H9 (cell line): ENCODE measurements at regions not wholly inside any gene's neighbourhood (a gene's known extent, or its start where the extent isn't known, plus 50 kb on each side); places are given as distances from the start of the nearest gene placed in this dataset.

Experiments
- DNase-seq: peaks from one replicate; pipeline ENCODE4 v3.0.0-alpha.2; 2017
- H2AFZ ChIP-seq: one replicate; pipeline ENCODE4 v1.6.1; 2013; ENCODE audit warnings: mild to moderate bottlenecking, low read length, control low read depth, moderate library complexity
- H2AK5ac ChIP-seq: 2 replicates; pipeline ENCODE4 v1.6.1; 2013; ENCODE audit warnings: low read length, control low read depth, mixed read lengths; ENCODE audit not compliant: insufficient read length
- H2BK120ac ChIP-seq: one replicate; pipeline ENCODE4 v1.6.1; 2013; ENCODE audit warnings: low read depth, mild to moderate bottlenecking, low read length, control low read depth, inconsistent platforms; ENCODE audit not compliant: poor library complexity, severe bottlenecking
- H2BK12ac ChIP-seq: 2 replicates; pipeline ENCODE4 v1.6.1; 2013; ENCODE audit warnings: low read length, control low read depth, mixed read lengths, low read depth; ENCODE audit not compliant: insufficient read length
- H2BK15ac ChIP-seq: 2 replicates; pipeline ENCODE4 v1.6.1; 2013; ENCODE audit warnings: low read depth, low read length, control low read depth
- H2BK20ac ChIP-seq: one replicate; pipeline ENCODE4 v1.6.1; 2013; ENCODE audit warnings: low read depth, mild to moderate bottlenecking, low read length, control low read depth, inconsistent platforms; ENCODE audit not compliant: poor library complexity, severe bottlenecking
- H2BK5ac ChIP-seq: 2 replicates; pipeline ENCODE4 v1.6.1; 2013; ENCODE audit warnings: low read length, control low read depth, mixed read lengths; ENCODE audit not compliant: insufficient read length
- H3K14ac ChIP-seq: 2 replicates; pipeline ENCODE4 v1.6.1; 2013; ENCODE audit warnings: low read length, control low read depth; ENCODE audit not compliant: insufficient read depth
- H3K18ac ChIP-seq: 2 replicates; pipeline ENCODE4 v1.6.1; 2013; ENCODE audit warnings: low read depth, mild to moderate bottlenecking, mixed read lengths, low read length, control low read depth; ENCODE audit not compliant: insufficient read length
- H3K23ac ChIP-seq: 2 replicates; pipeline ENCODE4 v1.6.1; 2013; ENCODE audit warnings: low read length, control low read depth, mixed read lengths, low read depth; ENCODE audit not compliant: insufficient read length
- H3K23me2 ChIP-seq: 2 replicates; pipeline ENCODE4 v1.6.1; 2013; ENCODE audit warnings: low read depth, mild to moderate bottlenecking, mixed read lengths, low read length, control low read depth; ENCODE audit not compliant: insufficient read length, poor library complexity, severe bottlenecking
- H3K27ac ChIP-seq: 2 replicates; pipeline ENCODE4 v1.5.1; 2013; ENCODE audit warnings: low read length, control low read depth, mixed read lengths, low read depth; ENCODE audit not compliant: insufficient read length
- H3K27me3 ChIP-seq: 2 replicates; pipeline ENCODE4 v1.6.1; 2013; ENCODE audit warnings: low read length, control low read depth, inconsistent platforms; ENCODE audit not compliant: insufficient read depth
- H3K4ac ChIP-seq: 2 replicates; pipeline ENCODE4 v1.6.1; 2013; ENCODE audit warnings: low read depth, mild to moderate bottlenecking, control low read depth, inconsistent platforms, low read length, moderate library complexity
- H3K4me1 ChIP-seq: 2 replicates; pipeline ENCODE4 v1.6.1; 2013; ENCODE audit warnings: low read length, control low read depth, inconsistent platforms; ENCODE audit not compliant: insufficient read depth
- H3K4me2 ChIP-seq: 2 replicates; pipeline ENCODE4 v1.6.1; 2013; ENCODE audit warnings: low read length, control low read depth, mixed read lengths; ENCODE audit not compliant: insufficient read length, insufficient read depth
- H3K56ac ChIP-seq: 2 replicates; pipeline ENCODE4 v1.6.1; 2013; ENCODE audit warnings: low read depth, mild to moderate bottlenecking, mixed read lengths, low read length, control low read depth; ENCODE audit not compliant: insufficient read length
- H3K79me1 ChIP-seq: 2 replicates; pipeline ENCODE4 v1.6.1; 2013; ENCODE audit warnings: low read depth, mild to moderate bottlenecking, moderate library complexity, low read length, control low read depth, inconsistent platforms; ENCODE audit not compliant: insufficient read depth, poor library complexity, severe bottlenecking
- H3K79me2 ChIP-seq: 2 replicates; pipeline ENCODE4 v1.6.1; 2013; ENCODE audit warnings: low read length, control low read depth, inconsistent platforms; ENCODE audit not compliant: insufficient read depth
- H3K9ac ChIP-seq: 2 replicates; pipeline ENCODE4 v1.6.1; 2013; ENCODE audit warnings: low read length, control low read depth, mixed read lengths; ENCODE audit not compliant: insufficient read length; ENCODE audit errors: extremely low read depth
- H3K9me3 ChIP-seq: one replicate; pipeline ENCODE4 v1.6.1; 2013; ENCODE audit warnings: low read depth, low read length, inconsistent platforms; ENCODE audit not compliant: control insufficient read depth
- H3T11ph ChIP-seq: one replicate; pipeline ENCODE4 v1.6.1; 2013; ENCODE audit warnings: mild to moderate bottlenecking, low read length, control low read depth, inconsistent platforms
- H4K20me1 ChIP-seq: one replicate; pipeline ENCODE4 v1.6.1; 2013; ENCODE audit not compliant: control insufficient read depth, insufficient read length, insufficient read depth
- H4K5ac ChIP-seq: 2 replicates; pipeline ENCODE4 v1.6.1; 2013; ENCODE audit warnings: low read depth, mild to moderate bottlenecking, mixed read lengths, low read length, control low read depth; ENCODE audit not compliant: insufficient read length
- H4K8ac ChIP-seq: replicated peaks from 2 replicates; pipeline ENCODE4 v1.6.1; 2013; ENCODE audit warnings: low read length, control low read depth, mixed read lengths, low read depth; ENCODE audit not compliant: insufficient read length
- H4K91ac ChIP-seq: 2 replicates; pipeline ENCODE4 v1.6.1; 2013; ENCODE audit warnings: low read depth, mild to moderate bottlenecking, moderate library complexity, mixed read lengths, low read length, control low read depth; ENCODE audit not compliant: insufficient read length
- H3K27ac Mint-ChIP-seq, 3 experiments: 2 replicates in 2 of 3; 3 replicates in 1 of 3; pipeline ENCODE4 v1.8.0; 2020 to 2021; ENCODE audit warnings: mixed read lengths in 3 of 3, mild to moderate bottlenecking in 1 of 3, moderate library complexity in 1 of 3
- H3K27me3 Mint-ChIP-seq: 2 replicates; pipeline ENCODE4 v1.8.0; 2021; ENCODE audit warnings: low read depth, mild to moderate bottlenecking, moderate library complexity, mixed read lengths
- H3K36me3 Mint-ChIP-seq, 3 experiments: 2 replicates in 2 of 3; 3 replicates in 1 of 3; pipeline ENCODE4 v1.8.0; 2020 to 2021; ENCODE audit warnings: low read depth in 3 of 3, mixed read lengths in 3 of 3; ENCODE audit not compliant: insufficient read depth in 1 of 3
- H3K4me1 Mint-ChIP-seq, 2 experiments: 2 replicates each; pipeline ENCODE4 v1.8.0; 2020; ENCODE audit warnings: mixed read lengths in 2 of 2
- H3K4me3 Mint-ChIP-seq, 2 experiments: 2 replicates in 1 of 2; 3 replicates in 1 of 2; pipeline ENCODE4 v1.8.0; 2020 to 2021; ENCODE audit warnings: mild to moderate bottlenecking in 2 of 2, mixed read lengths in 2 of 2, moderate library complexity in 1 of 2
- H3K9me3 Mint-ChIP-seq, 2 experiments: 2 replicates in 1 of 2; 3 replicates in 1 of 2; pipeline ENCODE4 v1.8.0; 2020; ENCODE audit warnings: mild to moderate bottlenecking in 2 of 2, mixed read lengths in 2 of 2, moderate library complexity in 1 of 2
- CTCF ChIP-seq: fragments of 200-600 bp; sonication (generic); conservative IDR thresholded peaks from 3 replicates; pipeline ENCODE4 v1.8.0; 2021; ENCODE audit warnings: antibody characterized with exemption, mild to moderate bottlenecking
- WGBS: extraction: QIAGEN DNeasy Blood & Tissue Kit; methylation state at CpG from one replicate; pipeline ENCODE4 v1.1.7; 2013; ENCODE audit warnings: missing lambda C conversion rate, low lambda C conversion rate, mixed read lengths; ENCODE audit not compliant: insufficient read length; ENCODE audit errors: extremely low coverage; 5-methylcytosine and 5-hydroxymethylcytosine counted together

- H4K8ac ChIP-seq: no peak overlapping the region
- H3K18ac ChIP-seq: no peak overlapping the region
- H3K14ac ChIP-seq: no peak overlapping the region
- peaks cover 9% of the 10 kb centered on the region in 2 experiments for H3K4me1 Mint-ChIP-seq
- no peak for TF ChIP-seq CTCF
- H3K4me1 ChIP-seq: 0 out of 2 replicates have a peak, but pooled peaks cover 3% of the 10 kb centered on the region
- no peak overlapping the region for H4K5ac ChIP-seq
- H3K27ac Mint-ChIP-seq: no peak overlapping the region
- H3K9me3 ChIP-seq: no peaks in the 10 kb centered on the region
- H2BK12ac ChIP-seq: no peak overlapping the region
- H3K27me3 Mint-ChIP-seq: peaks cover 41% of the 10 kb centered on the region
- no CpG with 5 or more reads among the region's 3 CpGs for WGBS
- no peaks in the 10 kb centered on the region for H3K27me3 ChIP-seq
- no peak overlapping the region for H2BK15ac ChIP-seq
- H2BK120ac ChIP-seq: no peak overlapping the region
- no peak overlapping the region for H2AFZ ChIP-seq
- H2BK20ac ChIP-seq: no peak overlapping the region
- no peak overlapping the region for H3T11ph ChIP-seq
- peaks cover 0 to 1% of the 10 kb centered on the region in 2 experiments; a peak in 2 of 5 replicates for H3K9me3 Mint-ChIP-seq
- no peaks in the 10 kb centered on the region for H3K79me1 ChIP-seq
- no peaks in the 10 kb centered on the region for H3K23me2 ChIP-seq
- no peak overlapping the region for H3K56ac ChIP-seq
- no peaks in the 10 kb centered on the region; a peak in 1 of 7 replicates for H3K36me3 Mint-ChIP-seq
- no peak overlapping the region for H3K4me3 Mint-ChIP-seq
- H3K23ac ChIP-seq: no peak overlapping the region
- no peak overlapping the region for H4K91ac ChIP-seq
- H3K4ac ChIP-seq: no peak overlapping the region
- no peak overlapping the region for H3K9ac ChIP-seq
- H3K79me2 ChIP-seq: no peaks in the 10 kb centered on the region
- no peaks in the 10 kb centered on the region for H4K20me1 ChIP-seq
- peak; percentile 27 for DNase-seq
- H3K27ac ChIP-seq: no peak overlapping the region
- H2AK5ac ChIP-seq: no peak overlapping the region
- no peak overlapping the region for H3K4me2 ChIP-seq
- H2BK5ac ChIP-seq: no peak overlapping the region
Observed at GRCh38 chr7:69349291-69349690, 249.0 kb upstream of the AUTS2 start.
